ENCODE measurements at regions not wholly inside any gene's neighbourhood (a gene's known extent, or its start where the extent isn't known, plus 50 kb on each side); places are given as distances from the start of the nearest gene placed in this dataset.

- DNase-seq (no peak), ATAC-seq (ENCODE audit: low read depth) (no peak)
- no peak overlapping the region for H2AFZ ChIP-seq (ENCODE audit: insufficient read depth, low read depth, low read length, poor library complexity, severe bottlenecking)
- no peaks in the 10 kb centered on the region for H3K79me2 ChIP-seq (ENCODE audit: control insufficient read depth, insufficient read depth, low read length)
- H3K27me3 Mint-ChIP-seq, result peaks cover 17% of the 10 kb centered on the region
- no peak overlapping the region for H3K4me2 ChIP-seq (replicated peaks; ENCODE audit: low read depth, low read length, poor library complexity, severe bottlenecking)
- peaks cover 0 to 12% (median 0%) of the 10 kb centered on the region in 3 donors for H3K9me3 ChIP-seq (ENCODE audit: control extremely low read depth in 1 of 3, control insufficient read depth in 2 of 3, insufficient read depth in 1 of 3, low read length in 2 of 3)
- no peak overlapping the region for H3K4me3 Mint-ChIP-seq
- intact Hi-C loops (cut with micrococcal nuclease), result no loop called here
- ChIA-PET CTCF (no interaction called here), POLR2A (no interaction called here)
- no peaks in the 10 kb centered on the region for H4K20me1 ChIP-seq (ENCODE audit: control insufficient read depth, insufficient read depth, low read length, poor library complexity, severe bottlenecking)
- H3K27me3 ChIP-seq (replicated peaks in 1 of 4; ENCODE audit: control extremely low read depth in 1 of 4, control insufficient read depth in 3 of 4, insufficient read depth in 4 of 4, low read length in 3 of 4), result peaks cover 0 to 22% (median 8%) of the 10 kb centered on the region in 4 experiments
- no peak overlapping the region for H3K4me3 ChIP-seq (ENCODE audit: control extremely low read depth in 1 of 5, extremely low read depth in 1 of 5, insufficient read depth in 1 of 5, low read depth in 2 of 5, low read length in 4 of 5)
- peaks cover 3% of the 10 kb centered on the region for H3K4me1 Mint-ChIP-seq
- peaks cover 0 to 2% of the 10 kb centered on the region in 2 donors for H3K4me1 ChIP-seq (ENCODE audit: control insufficient read depth in 2 of 2, insufficient read depth in 2 of 2, low read length in 2 of 2)
- H3K27ac Mint-ChIP-seq, result no peak overlapping the region
- H3K9ac ChIP-seq (ENCODE audit: low read length), result no peak overlapping the region
- H3K27ac ChIP-seq (ENCODE audit: low read length in 2 of 2), result no peak overlapping the region
- no peaks in the 10 kb centered on the region for H3K36me3 ChIP-seq (replicated peaks in 1 of 2; ENCODE audit: control extremely low read depth in 1 of 2, control insufficient read depth in 1 of 2, extremely low read depth in 1 of 2, insufficient read depth in 2 of 2, low read length in 1 of 2)
- WGBS (ENCODE audit: insufficient coverage), result 99% methylated on average over 6 of the region's 12 CpGs
- H3K9me3 Mint-ChIP-seq (ENCODE audit: insufficient read depth), result no peaks in the 10 kb centered on the region
- TF ChIP-seq CTCF (IDR thresholded peaks at IDR 0.05) (no peak), EZH2 (IDR thresholded peaks at IDR 0.05; ENCODE audit: borderline replicate concordance, insufficient read depth, low read depth, low read length, poor library complexity, severe bottlenecking) (no peak)
Observed at GRCh38 chr7:66502230-66503035, 126.2 kb upstream of the KCTD7 start.

- no peak overlapping the region for H3K9ac ChIP-seq (ENCODE audit: low read length)
- Mint-ChIP-seq H3K4me1 (peaks cover 2% of the 10 kb centered on the region), H3K9me3 (ENCODE audit: insufficient read depth) (no peaks in the 10 kb centered on the region), H3K27me3 (peaks cover 22% of the 10 kb centered on the region), H3K4me3 (no peak overlapping the region), H3K27ac (no peak overlapping the region)
- peaks cover 0 to 26% (median 11%) of the 10 kb centered on the region in 4 experiments for H3K27me3 ChIP-seq (replicated peaks in 1 of 4; ENCODE audit: control extremely low read depth in 1 of 4, control insufficient read depth in 3 of 4, insufficient read depth in 4 of 4, low read length in 3 of 4)
- peaks cover 0 to 12% (median 0%) of the 10 kb centered on the region in 3 donors for H3K9me3 ChIP-seq (ENCODE audit: control extremely low read depth in 1 of 3, control insufficient read depth in 2 of 3, insufficient read depth in 1 of 3, low read length in 2 of 3)
- no peaks in the 10 kb centered on the region for H4K20me1 ChIP-seq (ENCODE audit: control insufficient read depth, insufficient read depth, low read length, poor library complexity, severe bottlenecking)
- H2AFZ ChIP-seq (ENCODE audit: insufficient read depth, low read depth, low read length, poor library complexity, severe bottlenecking), result no peak overlapping the region
- TF ChIP-seq EZH2 (IDR thresholded peaks at IDR 0.05; ENCODE audit: borderline replicate concordance, insufficient read depth, low read depth, low read length, poor library complexity, severe bottlenecking), result no peak
- no peak for TF ChIP-seq CTCF (IDR thresholded peaks at IDR 0.05)
- H3K79me2 ChIP-seq (ENCODE audit: control insufficient read depth, insufficient read depth, low read length), result no peaks in the 10 kb centered on the region
- H3K36me3 ChIP-seq (replicated peaks in 1 of 2; ENCODE audit: control extremely low read depth in 1 of 2, control insufficient read depth in 1 of 2, extremely low read depth in 1 of 2, insufficient read depth in 2 of 2, low read length in 1 of 2), result no peaks in the 10 kb centered on the region
- no peak overlapping the region for H3K27ac ChIP-seq (ENCODE audit: low read length in 2 of 2)
- ATAC-seq (ENCODE audit: low read depth), result no peak
- H3K4me3 ChIP-seq (ENCODE audit: control extremely low read depth in 1 of 5, extremely low read depth in 1 of 5, insufficient read depth in 1 of 5, low read depth in 2 of 5, low read length in 4 of 5), result no peak overlapping the region
- H3K4me1 ChIP-seq (ENCODE audit: control insufficient read depth in 2 of 2, insufficient read depth in 2 of 2, low read length in 2 of 2), result peaks cover 0 to 2% of the 10 kb centered on the region in 2 donors
- DNase-seq, result no peak
- H3K4me2 ChIP-seq (replicated peaks; ENCODE audit: low read depth, low read length, poor library complexity, severe bottlenecking), result no peak overlapping the region
- POLR2A ChIA-PET, result no interaction called here
- intact Hi-C loops (cut with micrococcal nuclease), result no loop called here
- CTCF ChIA-PET, result no interaction called here
- WGBS (ENCODE audit: insufficient coverage), result 92% methylated on average over 13 of the region's 13 CpGs
Observed at GRCh38 chr7:66503036-66503370, 125.7 kb upstream of the KCTD7 start.

Data from B cell (primary cell).